ENCODE measurements at regions not wholly inside any gene's neighbourhood (a gene's known extent, or its start where the extent isn't known, plus 50 kb on each side); places are given as distances from the start of the nearest gene placed in this dataset.

GRCh38 chr11:57131080-57131790, 50.5 kb upstream of the LRRC55 start:
- WGBS, result 82% methylated on average over 8 of the region's 8 CpGs
- intact Hi-C loops (cut with DNase I), result loop anchor here (5.0 kb wide), 1 partner anchor 116 kb away; no protein-coding TSS in a partner anchor
- DNase-seq (ENCODE audit: extremely low spot score), result peak; percentile 55
- Histone ChIP-seq H3K9me3 (no peaks in the 10 kb centered on the region), H3K36me3 (no peaks in the 10 kb centered on the region), H3K27me3 (no peaks in the 10 kb centered on the region), H3K4me1 (no peaks in the 10 kb centered on the region), H3K27ac (replicated peaks in 1 of 4) (no peak overlapping the region), H3K4me3 (no peak overlapping the region)
- TF ChIP-seq CTCF (IDR thresholded peaks at IDR 0.05) (peak; percentile 30 to 56 (median 37)), POLR2A (IDR thresholded peaks at IDR 0.05; ENCODE audit: low read depth) (no peak)
